H1 (cell line): ENCODE measurements at regions not wholly inside any gene's neighbourhood (a gene's known extent, or its start where the extent isn't known, plus 50 kb on each side); places are given as distances from the start of the nearest gene placed in this dataset.

Experiments used
- ASH2L ChIP-seq: fragments of 200-600, 300-600 bp; sonication (generic); IDR thresholded peaks from one replicate; pipeline ENCODE4 v1.7.1; 2017; ENCODE audit warnings: low read length
- CEBPB ChIP-seq: IDR thresholded peaks from 2 replicates; pipeline ENCODE4 v1.6.1; 2012; ENCODE audit warnings: low read depth, low read length
- CTBP2 ChIP-seq: IDR thresholded peaks from 2 replicates; pipeline ENCODE4 v1.7.0; 2011; ENCODE audit warnings: borderline replicate concordance, mild to moderate bottlenecking, moderate library complexity, mixed read lengths, low read length; ENCODE audit not compliant: insufficient read depth, insufficient read length
- GTF2F1 ChIP-seq: IDR thresholded peaks from 2 replicates; pipeline ENCODE4 v1.6.1; 2012; ENCODE audit warnings: low read depth, low read length, improper control_type of control experiment, borderline replicate concordance
- KDM1A ChIP-seq: fragments of 200-600, 300-600 bp; sonication (generic); IDR thresholded peaks from 2 replicates; pipeline ENCODE4 v1.7.1; 2016; ENCODE audit warnings: mild to moderate bottlenecking, low read length, borderline replicate concordance
- MAFK ChIP-seq: IDR thresholded peaks from 2 replicates; pipeline ENCODE4 v1.6.1; 2012; ENCODE audit warnings: low read depth, mild to moderate bottlenecking, improper control_type of control experiment, low read length
- NRF1 ChIP-seq: IDR thresholded peaks from 2 replicates; pipeline ENCODE4 v1.6.1; 2011; ENCODE audit warnings: mild to moderate bottlenecking, low read depth, low read length, improper control_type of control experiment
- RFX5 ChIP-seq: IDR thresholded peaks from 2 replicates; pipeline ENCODE4 v1.6.1; 2011; ENCODE audit warnings: low read depth, low read length, improper control_type of control experiment, borderline replicate concordance
- RNF2 ChIP-seq: fragments of 200-900, 300-1000 bp; sonication (generic); IDR thresholded peaks from 2 replicates; pipeline ENCODE4 v1.7.1; 2016; ENCODE audit warnings: borderline replicate concordance, low read depth, mild to moderate bottlenecking, antibody characterized with exemption, low read length; ENCODE audit not compliant: poor library complexity, severe bottlenecking; ENCODE audit errors: missing control alignments
- SIN3A ChIP-seq, 2 experiments: IDR thresholded peaks in 1 of 2; conservative IDR thresholded peaks in 1 of 2; 2 replicates each; pipeline ENCODE4 v1.6.1; 2011 to 2012; ENCODE audit warnings: low read length in 2 of 2, improper control_type of control experiment in 1 of 2, low read depth in 1 of 2, mild to moderate bottlenecking in 1 of 2
- YY1 ChIP-seq: IDR thresholded peaks from 2 replicates; pipeline ENCODE4 v1.6.1; 2011; ENCODE audit warnings: low read depth, mild to moderate bottlenecking, low read length
- TF ChIP-seq, protein P1 (sequence below): fragments of 300-600 bp; sonication (generic); IDR thresholded peaks from 2 replicates; pipeline ENCODE4 v1.7.1; 2012; ENCODE audit warnings: low read length, moderate library complexity, mild to moderate bottlenecking, inconsistent platforms; ENCODE audit not compliant: insufficient replicate concordance

DNA sequence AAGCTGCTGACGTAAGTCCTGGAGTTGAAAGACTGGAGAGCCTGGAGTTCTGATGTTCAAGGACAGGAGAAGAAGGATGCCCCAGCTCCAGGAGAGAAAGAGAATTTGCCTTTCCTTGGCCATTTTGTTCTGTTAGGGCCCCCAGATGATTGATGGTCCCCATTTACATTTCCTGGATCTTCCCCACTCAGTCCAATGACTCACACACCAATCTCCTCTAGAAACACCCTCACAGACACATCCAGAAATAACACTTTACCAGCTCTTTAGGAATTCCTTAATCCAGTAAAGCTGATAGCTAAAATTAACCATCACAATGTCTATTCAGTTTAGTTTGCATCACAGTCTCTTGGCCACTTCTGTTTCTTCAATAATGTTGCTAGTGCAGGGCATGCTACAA is 260.2 kb upstream of the IRAK1BP1 start (continued):
- TF ChIP-seq, protein P1, sequence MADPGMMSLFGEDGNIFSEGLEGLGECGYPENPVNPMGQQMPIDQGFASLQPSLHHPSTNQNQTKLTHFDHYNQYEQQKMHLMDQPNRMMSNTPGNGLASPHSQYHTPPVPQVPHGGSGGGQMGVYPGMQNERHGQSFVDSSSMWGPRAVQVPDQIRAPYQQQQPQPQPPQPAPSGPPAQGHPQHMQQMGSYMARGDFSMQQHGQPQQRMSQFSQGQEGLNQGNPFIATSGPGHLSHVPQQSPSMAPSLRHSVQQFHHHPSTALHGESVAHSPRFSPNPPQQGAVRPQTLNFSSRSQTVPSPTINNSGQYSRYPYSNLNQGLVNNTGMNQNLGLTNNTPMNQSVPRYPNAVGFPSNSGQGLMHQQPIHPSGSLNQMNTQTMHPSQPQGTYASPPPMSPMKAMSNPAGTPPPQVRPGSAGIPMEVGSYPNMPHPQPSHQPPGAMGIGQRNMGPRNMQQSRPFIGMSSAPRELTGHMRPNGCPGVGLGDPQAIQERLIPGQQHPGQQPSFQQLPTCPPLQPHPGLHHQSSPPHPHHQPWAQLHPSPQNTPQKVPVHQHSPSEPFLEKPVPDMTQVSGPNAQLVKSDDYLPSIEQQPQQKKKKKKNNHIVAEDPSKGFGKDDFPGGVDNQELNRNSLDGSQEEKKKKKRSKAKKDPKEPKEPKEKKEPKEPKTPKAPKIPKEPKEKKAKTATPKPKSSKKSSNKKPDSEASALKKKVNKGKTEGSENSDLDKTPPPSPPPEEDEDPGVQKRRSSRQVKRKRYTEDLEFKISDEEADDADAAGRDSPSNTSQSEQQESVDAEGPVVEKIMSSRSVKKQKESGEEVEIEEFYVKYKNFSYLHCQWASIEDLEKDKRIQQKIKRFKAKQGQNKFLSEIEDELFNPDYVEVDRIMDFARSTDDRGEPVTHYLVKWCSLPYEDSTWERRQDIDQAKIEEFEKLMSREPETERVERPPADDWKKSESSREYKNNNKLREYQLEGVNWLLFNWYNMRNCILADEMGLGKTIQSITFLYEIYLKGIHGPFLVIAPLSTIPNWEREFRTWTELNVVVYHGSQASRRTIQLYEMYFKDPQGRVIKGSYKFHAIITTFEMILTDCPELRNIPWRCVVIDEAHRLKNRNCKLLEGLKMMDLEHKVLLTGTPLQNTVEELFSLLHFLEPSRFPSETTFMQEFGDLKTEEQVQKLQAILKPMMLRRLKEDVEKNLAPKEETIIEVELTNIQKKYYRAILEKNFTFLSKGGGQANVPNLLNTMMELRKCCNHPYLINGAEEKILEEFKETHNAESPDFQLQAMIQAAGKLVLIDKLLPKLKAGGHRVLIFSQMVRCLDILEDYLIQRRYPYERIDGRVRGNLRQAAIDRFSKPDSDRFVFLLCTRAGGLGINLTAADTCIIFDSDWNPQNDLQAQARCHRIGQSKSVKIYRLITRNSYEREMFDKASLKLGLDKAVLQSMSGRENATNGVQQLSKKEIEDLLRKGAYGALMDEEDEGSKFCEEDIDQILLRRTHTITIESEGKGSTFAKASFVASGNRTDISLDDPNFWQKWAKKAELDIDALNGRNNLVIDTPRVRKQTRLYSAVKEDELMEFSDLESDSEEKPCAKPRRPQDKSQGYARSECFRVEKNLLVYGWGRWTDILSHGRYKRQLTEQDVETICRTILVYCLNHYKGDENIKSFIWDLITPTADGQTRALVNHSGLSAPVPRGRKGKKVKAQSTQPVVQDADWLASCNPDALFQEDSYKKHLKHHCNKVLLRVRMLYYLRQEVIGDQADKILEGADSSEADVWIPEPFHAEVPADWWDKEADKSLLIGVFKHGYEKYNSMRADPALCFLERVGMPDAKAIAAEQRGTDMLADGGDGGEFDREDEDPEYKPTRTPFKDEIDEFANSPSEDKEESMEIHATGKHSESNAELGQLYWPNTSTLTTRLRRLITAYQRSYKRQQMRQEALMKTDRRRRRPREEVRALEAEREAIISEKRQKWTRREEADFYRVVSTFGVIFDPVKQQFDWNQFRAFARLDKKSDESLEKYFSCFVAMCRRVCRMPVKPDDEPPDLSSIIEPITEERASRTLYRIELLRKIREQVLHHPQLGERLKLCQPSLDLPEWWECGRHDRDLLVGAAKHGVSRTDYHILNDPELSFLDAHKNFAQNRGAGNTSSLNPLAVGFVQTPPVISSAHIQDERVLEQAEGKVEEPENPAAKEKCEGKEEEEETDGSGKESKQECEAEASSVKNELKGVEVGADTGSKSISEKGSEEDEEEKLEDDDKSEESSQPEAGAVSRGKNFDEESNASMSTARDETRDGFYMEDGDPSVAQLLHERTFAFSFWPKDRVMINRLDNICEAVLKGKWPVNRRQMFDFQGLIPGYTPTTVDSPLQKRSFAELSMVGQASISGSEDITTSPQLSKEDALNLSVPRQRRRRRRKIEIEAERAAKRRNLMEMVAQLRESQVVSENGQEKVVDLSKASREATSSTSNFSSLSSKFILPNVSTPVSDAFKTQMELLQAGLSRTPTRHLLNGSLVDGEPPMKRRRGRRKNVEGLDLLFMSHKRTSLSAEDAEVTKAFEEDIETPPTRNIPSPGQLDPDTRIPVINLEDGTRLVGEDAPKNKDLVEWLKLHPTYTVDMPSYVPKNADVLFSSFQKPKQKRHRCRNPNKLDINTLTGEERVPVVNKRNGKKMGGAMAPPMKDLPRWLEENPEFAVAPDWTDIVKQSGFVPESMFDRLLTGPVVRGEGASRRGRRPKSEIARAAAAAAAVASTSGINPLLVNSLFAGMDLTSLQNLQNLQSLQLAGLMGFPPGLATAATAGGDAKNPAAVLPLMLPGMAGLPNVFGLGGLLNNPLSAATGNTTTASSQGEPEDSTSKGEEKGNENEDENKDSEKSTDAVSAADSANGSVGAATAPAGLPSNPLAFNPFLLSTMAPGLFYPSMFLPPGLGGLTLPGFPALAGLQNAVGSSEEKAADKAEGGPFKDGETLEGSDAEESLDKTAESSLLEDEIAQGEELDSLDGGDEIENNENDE = no peak
- no peak for TF ChIP-seq MAFK
- TF ChIP-seq YY1 = no peak
- no peak for TF ChIP-seq KDM1A
- TF ChIP-seq RFX5 = no peak
- no peak for TF ChIP-seq CEBPB
- TF ChIP-seq RNF2 = no peak
- TF ChIP-seq SIN3A (conservative IDR thresholded peaks at IDR 0.05 in 1 of 2, IDR thresholded peaks at IDR 0.05 in 1 of 2; ENCODE audit: low read depth in 1 of 2, low read length in 2 of 2) = no peak
- no peak for TF ChIP-seq CTBP2
- no peak for TF ChIP-seq GTF2F1
- TF ChIP-seq NRF1 = no peak
- no peak for TF ChIP-seq ASH2L
